Body of pancreas (tissue), 4 donors: ENCODE measurements at regions not wholly inside any gene's neighbourhood (a gene's known extent, or its start where the extent isn't known, plus 50 kb on each side); places are given as distances from the start of the nearest gene placed in this dataset.

Source experiments
- CTCF ChIP-seq, 7 experiments: fragments of 450-650 bp in 4 of 7; fragments of 200-600 bp in 3 of 7; sonication (generic) in 3 of 7; IDR thresholded peaks; one replicate each; pipeline ENCODE4 v1.5.1; 2016 to 2019; ENCODE audit warnings: antibody characterized with exemption in 7 of 7
- POLR2A ChIP-seq, 3 donors: fragments of 450-650 bp; IDR thresholded peaks; one replicate each; pipeline ENCODE4 v1.6.1; 2016; ENCODE audit warnings: antibody characterized with exemption in 3 of 3, mild to moderate bottlenecking in 2 of 3

- TF ChIP-seq CTCF (IDR thresholded peaks at IDR 0.05) (no peak), POLR2A (IDR thresholded peaks at IDR 0.05) (no peak)
These were observed 1106.8 kb downstream of the BRD1 start for GRCh38 chr22:48720662-48721394.
